ENCODE measurements at regions not wholly inside any gene's neighbourhood (a gene's known extent, or its start where the extent isn't known, plus 50 kb on each side); places are given as distances from the start of the nearest gene placed in this dataset.
"Not testable (repeated sequence)": the region's sequence is repeated elsewhere in the genome, so short reads cannot be mapped to it uniquely, and the experiment has no call there.

DNA sequence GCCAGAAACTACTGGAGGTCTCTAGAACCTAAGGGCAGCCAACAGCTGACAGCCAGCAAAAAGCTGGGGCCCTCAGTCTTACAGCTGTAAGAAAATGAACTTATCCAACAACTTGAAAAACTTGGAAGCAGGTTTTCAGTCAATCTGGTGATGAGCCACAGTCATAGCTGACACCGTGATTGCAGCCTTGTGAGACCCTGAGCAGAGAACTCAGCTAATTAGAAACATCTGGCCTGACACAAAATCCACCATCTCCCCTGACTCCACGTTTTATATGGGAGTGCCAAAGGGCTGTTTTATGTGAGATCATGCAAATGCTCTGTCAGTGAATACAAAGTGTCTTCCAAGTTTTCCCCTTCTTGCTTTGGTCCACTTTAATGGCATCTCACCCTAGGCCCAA is 198.8 kb upstream of the DCAF8L1 start:
- Histone ChIP-seq H3K4me1 (no peaks in the 10 kb centered on the region), H3K36me3 (no peaks in the 10 kb centered on the region), H3K4me3 (no peak overlapping the region), H3K27ac (no peak overlapping the region), H3K27me3 (no peaks in the 10 kb centered on the region), H3K9me3 (no peaks in the 10 kb centered on the region)
- WGBS, 2 donors = 47 to 63% methylated on average over 2 of the region's 2 CpGs
- no peak for DNase-seq
- intact Hi-C loops (cut with DNase I) = no loop called here
- no peak for TF ChIP-seq POLR2A (IDR thresholded peaks at IDR 0.05)
- TF ChIP-seq, protein P1, sequence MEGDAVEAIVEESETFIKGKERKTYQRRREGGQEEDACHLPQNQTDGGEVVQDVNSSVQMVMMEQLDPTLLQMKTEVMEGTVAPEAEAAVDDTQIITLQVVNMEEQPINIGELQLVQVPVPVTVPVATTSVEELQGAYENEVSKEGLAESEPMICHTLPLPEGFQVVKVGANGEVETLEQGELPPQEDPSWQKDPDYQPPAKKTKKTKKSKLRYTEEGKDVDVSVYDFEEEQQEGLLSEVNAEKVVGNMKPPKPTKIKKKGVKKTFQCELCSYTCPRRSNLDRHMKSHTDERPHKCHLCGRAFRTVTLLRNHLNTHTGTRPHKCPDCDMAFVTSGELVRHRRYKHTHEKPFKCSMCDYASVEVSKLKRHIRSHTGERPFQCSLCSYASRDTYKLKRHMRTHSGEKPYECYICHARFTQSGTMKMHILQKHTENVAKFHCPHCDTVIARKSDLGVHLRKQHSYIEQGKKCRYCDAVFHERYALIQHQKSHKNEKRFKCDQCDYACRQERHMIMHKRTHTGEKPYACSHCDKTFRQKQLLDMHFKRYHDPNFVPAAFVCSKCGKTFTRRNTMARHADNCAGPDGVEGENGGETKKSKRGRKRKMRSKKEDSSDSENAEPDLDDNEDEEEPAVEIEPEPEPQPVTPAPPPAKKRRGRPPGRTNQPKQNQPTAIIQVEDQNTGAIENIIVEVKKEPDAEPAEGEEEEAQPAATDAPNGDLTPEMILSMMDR (IDR thresholded peaks at IDR 0.05) = no peak

DNA sequence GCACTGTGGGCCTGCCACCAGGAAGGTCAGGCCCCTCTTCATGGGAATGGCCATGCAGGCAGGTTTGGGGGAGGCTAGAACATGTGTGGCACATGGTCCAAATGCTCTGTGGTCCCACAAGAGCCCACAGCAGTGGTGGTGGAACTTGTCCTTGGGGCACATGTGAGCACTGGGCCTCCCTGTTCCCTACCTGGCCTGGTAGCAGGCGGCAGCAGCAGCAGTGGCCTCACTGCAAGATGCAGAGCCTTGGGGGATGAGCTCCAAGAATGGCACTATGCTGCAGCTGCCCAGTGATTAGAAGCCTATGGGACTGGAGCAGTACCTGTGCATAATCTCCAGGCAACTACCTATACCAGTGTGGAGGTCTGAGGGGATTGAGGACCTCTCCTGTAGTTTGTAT is 197.0 kb upstream of the DCAF8L1 start:
- DNase-seq = no peak
- Histone ChIP-seq H3K9me3 (no peaks in the 10 kb centered on the region), H3K27ac (no peak overlapping the region), H3K4me1 (no peaks in the 10 kb centered on the region), H3K4me3 (no peak overlapping the region), H3K27me3 (no peaks in the 10 kb centered on the region), H3K36me3 (no peaks in the 10 kb centered on the region)
- TF ChIP-seq, protein P1 (IDR thresholded peaks at IDR 0.05) = no peak
- TF ChIP-seq POLR2A (IDR thresholded peaks at IDR 0.05) = no peak
- no CpG with 5 or more reads among the region's 1 CpG for WGBS, 2 donors
- intact Hi-C loops (cut with DNase I) = no loop called here

DNA sequence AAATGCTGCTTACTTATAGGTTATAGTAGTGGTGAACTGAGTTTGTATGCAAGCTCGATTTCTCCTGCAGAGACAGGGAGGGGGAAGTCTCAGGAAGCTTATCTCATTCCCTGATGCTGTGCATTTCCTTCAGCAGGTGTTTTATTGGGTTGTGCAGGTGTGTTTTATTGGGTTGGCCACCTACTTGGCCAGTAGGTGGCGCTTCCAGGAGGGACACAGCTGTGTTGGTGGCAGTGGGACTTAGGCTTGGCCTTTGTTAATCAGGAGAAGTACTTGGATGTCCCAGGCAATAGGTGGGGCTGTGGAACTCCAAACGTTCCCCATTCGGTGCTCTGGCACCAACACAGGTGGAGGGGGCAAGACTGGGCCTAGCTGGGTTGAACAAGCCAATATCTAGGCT is 196.0 kb upstream of the DCAF8L1 start:
- intact Hi-C loops (cut with DNase I) = no loop called here
- no peaks in the 10 kb centered on the region for H3K36me3 ChIP-seq
- H3K27ac ChIP-seq = no peak overlapping the region
- H3K27me3 ChIP-seq = no peaks in the 10 kb centered on the region
- no peak overlapping the region for H3K4me3 ChIP-seq
- no peak for DNase-seq
- no peaks in the 10 kb centered on the region for H3K4me1 ChIP-seq
- no peaks in the 10 kb centered on the region for H3K9me3 ChIP-seq
- WGBS, 2 donors = 50% methylated on average over 4 of the region's 4 CpGs; no CpG with 5 or more reads in 1 of the 2 donors
- TF ChIP-seq, protein P1 (IDR thresholded peaks at IDR 0.05) = peak in 3 of 6 experiments; percentile 12 to 45 (median 18)
- TF ChIP-seq POLR2A (IDR thresholded peaks at IDR 0.05) = no peak

DNA sequence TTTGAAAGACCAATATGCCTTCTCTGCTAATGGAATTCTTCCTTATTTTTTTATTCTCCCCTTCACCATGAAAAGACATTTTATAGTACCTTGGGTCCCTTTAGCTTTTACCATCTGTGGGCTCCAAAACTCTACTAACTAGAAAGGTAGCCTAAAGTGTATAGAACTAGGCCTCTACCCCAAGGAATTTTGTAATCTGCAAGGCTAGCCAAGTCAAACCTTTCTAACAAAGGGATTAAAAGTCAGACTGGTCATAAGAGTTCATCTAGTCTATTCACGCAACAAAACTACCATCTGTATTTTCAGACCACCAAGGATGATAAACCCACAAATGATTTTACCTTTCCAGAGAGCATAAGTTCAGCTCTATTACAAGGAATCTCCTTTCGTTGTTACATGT is 189.5 kb upstream of the DCAF8L1 start:
- Histone ChIP-seq H3K4me3 (no peak overlapping the region), H3K36me3 (no peaks in the 10 kb centered on the region), H3K27me3 (no peaks in the 10 kb centered on the region), H3K9me3 (no peaks in the 10 kb centered on the region), H3K4me1 (no peaks in the 10 kb centered on the region), H3K27ac (no peak overlapping the region)
- intact Hi-C loops (cut with DNase I) = no loop called here
- 67 to 73% methylated on average over 2 of the region's 2 CpGs for WGBS, 2 donors
- no peak for TF ChIP-seq POLR2A (IDR thresholded peaks at IDR 0.05)
- TF ChIP-seq, protein P1 (IDR thresholded peaks at IDR 0.05) = no peak
- no peak for DNase-seq

DNA sequence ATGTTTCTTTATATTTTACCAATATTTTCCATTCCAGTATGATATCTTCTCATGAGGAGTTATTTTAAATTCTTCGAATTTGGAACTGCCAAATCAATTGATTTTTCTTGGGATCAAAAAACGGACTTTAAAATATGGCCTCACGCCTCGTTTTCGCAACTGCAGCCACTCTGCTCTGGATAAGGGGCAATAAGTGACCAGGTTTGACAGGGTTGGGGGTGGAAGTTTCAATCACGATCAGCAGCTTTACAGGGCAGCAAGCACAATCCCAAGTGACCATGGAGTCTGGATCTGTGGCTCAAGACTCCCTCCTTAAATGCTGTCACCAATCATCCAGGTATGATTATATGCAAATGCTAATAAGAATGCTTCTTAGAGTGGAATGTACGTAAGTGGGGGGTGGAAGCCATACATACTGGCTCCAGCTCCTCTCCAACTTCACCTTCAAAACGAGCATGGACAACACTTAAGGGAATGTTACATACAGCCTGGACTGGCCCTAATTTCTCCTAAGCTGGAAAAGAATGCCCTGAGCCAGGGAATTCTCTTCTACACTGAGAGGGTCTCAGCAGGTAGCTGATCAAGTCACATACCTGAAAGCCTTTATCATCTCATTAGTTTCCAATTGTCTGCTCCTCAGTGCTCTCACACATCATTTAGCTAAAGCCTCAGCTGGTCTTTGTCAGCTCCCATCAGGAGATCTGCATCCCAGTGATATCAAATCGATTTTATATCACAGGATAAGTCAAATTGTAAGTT is 176.9 kb upstream of the DCAF8L1 start:
- Histone ChIP-seq H3K27ac (no peak overlapping the region), H3K4me1 (no peaks in the 10 kb centered on the region), H3K9me3 (no peaks in the 10 kb centered on the region), H3K27me3 (no peaks in the 10 kb centered on the region), H3K4me3 (no peak overlapping the region), H3K36me3 (no peaks in the 10 kb centered on the region)
- TF ChIP-seq POLR2A (IDR thresholded peaks at IDR 0.05) = no peak
- TF ChIP-seq, protein P1 (IDR thresholded peaks at IDR 0.05) = no peak
- intact Hi-C loops (cut with DNase I) = no loop called here
- DNase-seq = no peak
- WGBS, 2 donors = 65 to 72% methylated on average over 8 to 9 of the region's 9 CpGs

DNA sequence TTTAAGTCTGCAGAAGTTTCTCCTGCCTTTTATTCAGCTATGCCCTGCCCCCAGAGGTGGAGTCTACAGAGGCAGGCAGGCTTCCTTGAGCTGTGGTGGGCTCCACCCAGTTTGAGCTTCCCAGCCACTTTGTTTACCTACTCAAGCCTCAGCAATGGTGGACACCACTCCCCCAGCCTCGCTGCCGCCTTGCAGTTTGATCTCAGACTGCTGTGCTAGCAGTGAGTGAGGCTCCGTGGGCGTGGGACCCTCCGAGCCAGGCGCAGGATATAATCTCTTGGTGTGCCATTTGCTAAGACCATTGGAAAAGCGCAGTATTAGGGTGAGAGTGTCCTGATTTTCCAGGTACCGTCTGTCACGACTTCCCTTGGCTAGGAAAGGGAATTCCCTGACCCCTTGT is 171.0 kb upstream of the DCAF8L1 start:
- intact Hi-C loops (cut with DNase I) = not testable (repeated sequence)

More for the DNA sequence above, 171.0 kb upstream of the DCAF8L1 start:
- H3K4me3 ChIP-seq, H3K27me3 ChIP-seq, H3K36me3 ChIP-seq, DNase-seq, H3K9me3 ChIP-seq, H3K27ac ChIP-seq, H3K4me1 ChIP-seq: not testable (repeated sequence)
- 85% methylated on average over 9 of the region's 9 CpGs; no CpG with 5 or more reads in 1 of the 2 donors for WGBS, 2 donors
